G401.6 (cell line): ENCODE measurements at regions not wholly inside any gene's neighbourhood (a gene's known extent, or its start where the extent isn't known, plus 50 kb on each side); places are given as distances from the start of the nearest gene placed in this dataset.

Source experiments
- FAIRE-seq: peaks from 2 replicates; lab custom pipeline; 2012; peaks lifted over from hg19 to GRCh38; lab: Jason Lieb, UNC

DNA sequence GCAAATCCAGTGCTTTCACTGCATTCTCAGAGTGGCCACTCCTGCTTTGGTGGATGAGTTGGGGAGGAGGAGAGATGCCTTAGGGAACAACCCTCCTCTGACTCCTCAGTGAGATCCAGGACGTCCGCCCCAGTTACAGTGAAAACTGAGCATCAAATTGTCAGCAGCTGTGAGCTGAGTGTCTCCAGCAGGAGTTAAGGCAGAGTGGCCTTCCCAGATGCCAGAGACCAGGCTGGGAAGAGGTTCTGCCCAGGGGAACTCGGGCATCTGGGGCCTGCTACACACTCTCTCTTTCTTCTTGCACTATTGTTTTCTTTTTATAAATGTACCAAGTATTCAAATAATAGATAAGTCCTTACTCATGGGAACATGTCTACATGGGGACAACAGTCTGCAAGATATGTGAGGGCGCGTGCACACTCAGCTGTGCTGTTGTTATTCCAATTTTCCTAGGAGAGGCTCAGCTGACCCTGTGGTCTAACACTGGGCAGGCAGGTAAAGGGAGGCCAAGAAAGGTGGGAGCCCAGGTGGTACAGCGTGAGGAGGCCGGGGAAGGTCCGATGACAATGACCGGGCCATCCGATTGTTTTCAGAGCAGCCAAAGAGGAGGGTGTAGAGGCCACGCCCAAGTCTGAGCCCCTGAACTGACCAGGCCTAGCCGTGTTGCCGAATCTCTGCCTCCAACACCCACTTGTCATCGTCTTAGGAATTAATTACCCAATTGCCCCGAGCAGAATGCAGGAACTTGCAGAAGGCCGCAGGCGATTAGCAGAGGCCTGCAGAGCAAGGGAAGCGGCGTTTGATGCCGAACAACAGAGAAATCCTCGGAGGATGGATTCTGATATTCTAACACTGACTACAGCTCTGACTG lies 166.9 kb downstream of the ANAPC1 start:
- no peak for FAIRE-seq
